GM11168 (cell line): ENCODE measurements at regions not wholly inside any gene's neighbourhood (a gene's known extent, or its start where the extent isn't known, plus 50 kb on each side); places are given as distances from the start of the nearest gene placed in this dataset.

ENCODE experiments used
- in situ Hi-C: fragments of 300-500 bp; cut with MboI; formaldehyde crosslinking; loops from one replicate; pipeline ENCODE4 v1.12.0; 2022; ENCODE audit warnings: low sequenced_read_pairs; ENCODE audit not compliant: unreplicated experiment

DNA sequence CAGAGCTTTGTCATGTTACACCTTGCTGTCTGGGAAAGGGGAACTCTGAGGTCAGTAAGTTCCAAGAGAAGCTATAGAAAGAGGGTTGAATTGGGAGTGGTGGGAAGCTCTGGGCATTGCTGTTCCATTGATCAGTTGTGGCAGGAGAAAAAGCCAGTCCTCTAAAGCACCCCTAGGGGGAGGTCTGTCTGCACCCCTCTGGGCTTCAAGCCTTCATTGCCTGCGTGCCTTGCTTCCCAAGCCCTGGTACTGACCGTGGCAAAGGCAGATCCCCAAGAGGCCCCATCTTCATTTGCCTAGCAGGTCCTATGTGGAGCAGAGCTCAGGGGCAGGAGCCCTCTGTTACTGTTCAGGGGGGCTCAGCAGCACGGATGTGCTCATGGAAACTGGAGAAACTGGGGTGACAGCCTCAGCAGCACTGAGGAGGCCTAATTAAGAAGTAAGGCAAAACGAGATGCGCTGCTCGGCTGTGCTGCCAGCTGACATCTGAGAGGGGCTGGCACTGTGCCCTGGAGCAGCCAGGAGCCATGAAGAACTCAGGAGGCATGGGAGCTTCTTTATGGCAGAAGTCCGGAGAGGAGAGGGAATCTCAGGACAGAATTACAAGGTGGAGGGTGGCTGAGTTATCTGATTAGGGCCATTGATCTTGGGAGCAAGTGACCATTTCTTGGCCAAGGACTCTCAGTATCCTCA lies 270.9 kb downstream of the RPLP1 start:
- in situ Hi-C loops: loop anchor here (5.0 to 10.0 kb wide), 3 partner anchors 51 to 761 kb away; partner anchors contain the start of gene TLE3

DNA sequence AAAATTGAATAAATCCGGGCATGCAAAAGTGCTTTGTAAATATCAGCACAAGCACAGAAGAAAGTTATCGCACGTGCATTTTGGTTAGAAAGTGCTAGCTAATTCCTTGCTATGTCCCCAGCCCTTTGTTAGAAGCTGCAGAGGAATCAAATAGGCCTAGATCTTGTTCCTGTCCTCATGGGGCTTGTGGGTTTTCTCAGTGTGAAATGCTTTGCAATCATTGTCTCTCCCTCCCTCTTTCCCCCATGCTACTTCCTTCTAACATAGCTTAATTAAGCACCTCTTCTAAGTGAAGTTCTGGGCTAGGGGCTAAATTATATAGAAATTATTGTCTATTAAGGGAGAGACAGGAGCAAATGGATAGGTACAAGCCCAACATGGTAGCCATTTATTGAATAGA lies 271.7 kb downstream of the RPLP1 start:
- in situ Hi-C loops: loop anchor here (5.0 to 10.0 kb wide), 3 partner anchors 52 to 760 kb away; partner anchors contain the start of gene TLE3

DNA sequence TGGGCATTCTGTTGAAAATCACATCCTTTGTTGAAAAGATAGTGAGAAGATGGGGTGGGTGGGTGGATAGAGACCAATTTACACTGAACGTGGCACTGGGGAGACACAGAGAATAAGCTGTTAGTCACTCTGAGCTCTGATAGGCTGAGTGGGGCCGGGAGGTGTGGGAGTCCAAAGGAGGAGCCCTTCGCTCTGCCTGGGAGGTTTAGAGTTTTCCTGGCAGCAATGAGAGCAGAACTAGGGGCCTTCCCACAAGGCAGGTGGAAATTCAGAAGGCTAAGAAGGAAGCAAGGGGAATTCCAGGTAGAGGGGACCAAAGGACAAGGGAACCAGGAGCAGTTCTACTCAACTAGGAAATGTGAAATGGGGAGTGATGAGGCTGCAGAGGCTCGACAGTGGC lies 272.7 kb downstream of the RPLP1 start:
- in situ Hi-C loops: loop anchor here (10.0 kb wide), 2 partner anchors 370 to 760 kb away; partner anchors contain the start of gene TLE3

DNA sequence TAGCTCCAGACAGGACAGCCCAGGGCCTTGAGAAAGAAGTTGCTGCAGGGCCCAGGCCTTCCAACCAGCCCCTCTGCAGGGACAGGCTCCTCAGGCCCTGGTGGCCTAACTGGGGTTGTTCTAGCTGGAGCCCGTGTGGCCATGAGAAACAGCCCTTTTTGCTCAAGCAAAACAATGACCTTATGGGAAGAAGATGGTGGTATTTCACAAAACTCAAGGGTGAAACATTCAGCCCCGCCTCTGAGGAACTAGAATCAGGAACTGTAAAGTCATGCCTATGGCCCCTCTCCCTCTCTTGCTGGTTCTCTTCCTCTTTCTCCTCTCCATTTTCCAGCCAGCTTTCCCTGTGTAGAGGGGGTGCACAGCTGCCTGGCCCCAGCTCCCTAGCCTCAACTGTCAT lies 273.3 kb downstream of the RPLP1 start:
- in situ Hi-C loops: loop anchor here (10.0 kb wide), 2 partner anchors 369 to 759 kb away; partner anchors contain the start of gene TLE3

DNA sequence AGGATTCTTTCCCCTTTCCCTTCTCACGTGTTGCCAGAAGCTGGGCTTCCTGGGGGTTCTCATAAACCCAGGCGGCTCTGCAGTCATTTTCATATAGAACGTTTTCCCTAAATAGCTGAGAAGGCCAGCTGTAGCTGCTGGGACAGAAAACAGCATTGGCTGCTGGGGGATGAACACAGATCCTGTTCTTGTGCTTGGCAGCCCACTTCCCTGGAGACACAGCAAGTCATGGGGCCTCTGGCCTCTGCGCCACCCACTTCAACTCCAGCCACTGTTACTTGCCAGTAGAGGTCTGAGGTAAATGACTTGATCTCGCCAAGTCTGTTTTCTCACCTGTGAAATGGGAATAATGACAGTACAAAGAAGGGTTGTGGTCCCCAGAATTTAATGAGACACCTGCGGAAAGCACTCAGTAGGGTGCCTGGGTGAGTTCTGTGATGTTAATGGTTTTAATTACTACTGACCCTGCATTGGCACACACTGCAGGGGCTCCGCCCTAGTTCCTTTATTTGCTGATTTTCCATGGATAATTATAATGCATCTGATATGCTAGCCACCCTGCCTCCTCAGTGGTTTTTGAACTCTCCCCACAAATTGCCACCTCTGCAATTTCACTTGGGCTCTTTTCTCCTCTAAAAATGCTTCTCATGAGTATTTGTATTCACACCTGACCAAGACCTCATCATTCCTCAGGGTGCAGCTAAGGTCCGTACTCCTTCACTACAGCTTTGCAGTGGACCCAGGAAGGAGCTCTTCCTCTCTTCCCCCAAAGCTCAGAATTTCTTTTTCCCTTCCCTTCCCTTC lies 274.7 kb downstream of the RPLP1 start:
- in situ Hi-C loops: loop anchor here (10.0 kb wide), 2 partner anchors 367 to 757 kb away; partner anchors contain the start of gene TLE3

DNA sequence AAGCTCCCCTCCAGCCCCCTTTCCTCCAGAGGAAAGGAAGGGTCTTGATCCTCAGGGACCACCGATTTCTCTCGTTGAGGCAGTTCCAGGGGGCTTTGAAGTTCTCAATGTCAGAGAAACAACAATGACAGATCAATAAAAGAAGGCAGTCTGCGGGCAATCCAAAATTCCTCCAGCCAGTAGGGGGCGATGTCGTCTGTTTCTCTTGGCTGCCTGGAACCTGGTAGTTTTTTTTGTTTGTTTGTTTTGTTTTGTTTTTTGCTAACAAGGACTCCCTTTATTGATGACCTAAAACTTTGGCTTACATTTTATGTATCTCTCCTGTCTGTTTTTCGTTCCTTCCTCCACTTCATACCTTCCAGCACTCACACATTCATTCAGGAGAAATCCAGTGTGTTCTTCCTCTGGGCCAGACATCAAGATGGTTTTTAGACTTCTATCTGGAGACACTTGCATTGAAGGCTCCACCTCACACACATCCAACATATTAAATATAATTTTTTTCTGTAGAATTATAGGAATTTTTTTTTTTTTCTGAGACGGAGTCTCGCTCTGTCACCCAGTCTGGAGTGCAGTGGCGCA lies 276.6 kb downstream of the RPLP1 start:
- in situ Hi-C loops: loop anchor here (10.0 kb wide), 2 partner anchors 366 to 756 kb away; partner anchors contain the start of gene TLE3

DNA sequence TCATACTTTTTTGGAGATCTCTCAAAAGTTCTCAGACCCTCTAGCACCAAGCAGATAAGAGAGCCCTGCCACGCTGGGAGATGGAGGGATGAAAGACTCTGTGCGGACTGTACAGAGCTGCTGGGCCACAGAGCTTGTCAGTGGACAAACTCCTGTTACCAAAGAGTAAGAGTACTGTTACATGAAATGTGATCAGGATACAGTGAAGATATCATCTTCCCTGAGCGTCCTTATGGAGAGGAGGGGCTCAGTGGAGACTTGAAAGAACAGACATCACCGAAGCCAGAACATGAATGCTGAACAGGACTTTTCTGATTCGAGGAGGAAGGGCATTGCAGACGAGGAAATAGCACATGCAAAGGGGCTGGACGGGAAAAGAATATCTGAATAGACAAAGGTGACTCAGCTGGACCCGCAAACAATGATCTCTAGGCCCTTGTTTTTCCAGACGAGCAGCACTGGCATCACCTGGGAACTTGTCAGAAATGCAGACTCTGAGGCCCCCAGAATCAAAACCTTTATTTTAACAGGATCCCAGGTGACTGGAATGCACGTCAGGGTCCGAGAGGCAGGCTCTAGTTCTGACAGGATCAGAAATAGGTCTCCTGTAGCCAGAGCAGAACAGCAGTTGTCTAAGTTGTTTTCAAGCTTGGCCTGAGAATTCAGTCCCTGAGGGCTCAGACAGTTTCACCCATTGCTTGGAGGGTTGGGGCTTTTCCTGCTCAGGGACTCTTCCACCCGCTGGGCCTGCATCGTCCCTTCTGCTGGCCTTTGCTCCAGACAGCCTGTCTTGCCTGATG lies 277.9 kb downstream of the RPLP1 start:
- in situ Hi-C loops: no loop called here

DNA sequence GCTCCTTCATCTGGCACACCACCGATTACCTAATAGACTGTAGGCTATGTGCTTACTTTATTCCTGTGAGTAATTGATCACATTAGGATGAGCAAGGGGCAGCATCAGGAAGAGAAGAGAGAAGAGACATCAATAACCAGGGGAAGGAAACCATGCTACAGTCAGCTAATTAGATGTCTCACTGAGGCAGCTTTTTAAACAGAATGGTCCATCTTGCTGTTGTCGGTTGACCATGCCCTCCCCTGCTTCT lies 278.4 kb downstream of the RPLP1 start:
- in situ Hi-C loops: no loop called here

DNA sequence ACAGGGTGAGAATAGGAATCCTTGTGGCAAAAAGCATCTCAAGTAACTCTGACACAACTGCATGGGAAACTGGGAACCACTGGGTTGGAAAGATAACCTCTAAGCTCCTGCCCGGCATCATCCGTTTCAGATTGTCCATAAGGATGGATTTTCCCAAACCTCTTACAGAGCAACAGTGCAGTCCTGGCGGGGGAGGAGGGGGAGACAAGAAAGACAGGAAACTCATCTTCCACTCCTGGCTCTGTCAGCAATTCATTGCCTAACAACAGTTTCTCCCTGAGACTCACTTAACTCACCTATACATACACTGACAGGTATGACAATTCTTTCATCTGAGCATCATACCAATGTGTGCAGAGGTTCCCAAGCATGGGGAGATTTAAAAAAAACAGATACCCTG lies 279.0 kb downstream of the RPLP1 start:
- in situ Hi-C loops: no loop called here

DNA sequence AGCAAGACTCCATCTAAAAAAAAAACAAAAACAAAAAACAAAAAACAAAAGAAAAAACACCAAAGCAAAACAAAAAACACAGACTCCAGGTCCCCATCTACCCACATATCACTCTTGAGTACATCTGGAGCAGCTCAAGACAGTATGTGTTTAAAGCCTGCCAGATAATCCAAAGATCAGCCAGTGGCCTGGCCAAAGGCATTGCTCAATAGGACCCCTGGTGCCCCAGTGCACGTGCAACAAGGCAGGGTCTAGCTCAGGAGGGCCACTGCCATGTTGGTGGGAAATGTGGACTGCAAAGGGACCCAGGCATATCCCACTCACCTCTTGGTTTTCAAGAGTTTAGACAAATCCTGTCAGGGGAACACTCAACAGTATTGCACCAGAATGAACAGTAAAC lies 279.5 kb downstream of the RPLP1 start:
- in situ Hi-C loops: no loop called here

DNA sequence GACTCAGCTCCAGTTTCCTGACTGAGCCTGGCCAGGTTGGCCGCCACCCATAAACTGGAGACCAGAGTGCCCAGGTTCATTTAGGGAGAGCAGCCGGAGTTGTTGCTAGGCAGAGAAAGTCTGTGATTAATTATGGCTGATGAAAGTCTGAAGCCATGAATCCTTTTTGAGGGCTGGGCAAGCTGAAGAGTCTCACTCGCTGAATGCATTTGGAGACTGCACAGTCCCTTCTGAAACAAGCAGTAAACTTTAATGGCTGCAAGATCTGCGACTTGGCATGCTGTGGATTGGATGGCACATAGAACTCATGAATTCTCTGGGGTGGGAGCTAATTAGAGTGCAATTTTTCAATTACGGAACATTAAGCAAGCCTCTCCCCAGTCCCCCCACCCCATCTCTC lies 282.1 kb downstream of the RPLP1 start:
- in situ Hi-C loops: no loop called here

DNA sequence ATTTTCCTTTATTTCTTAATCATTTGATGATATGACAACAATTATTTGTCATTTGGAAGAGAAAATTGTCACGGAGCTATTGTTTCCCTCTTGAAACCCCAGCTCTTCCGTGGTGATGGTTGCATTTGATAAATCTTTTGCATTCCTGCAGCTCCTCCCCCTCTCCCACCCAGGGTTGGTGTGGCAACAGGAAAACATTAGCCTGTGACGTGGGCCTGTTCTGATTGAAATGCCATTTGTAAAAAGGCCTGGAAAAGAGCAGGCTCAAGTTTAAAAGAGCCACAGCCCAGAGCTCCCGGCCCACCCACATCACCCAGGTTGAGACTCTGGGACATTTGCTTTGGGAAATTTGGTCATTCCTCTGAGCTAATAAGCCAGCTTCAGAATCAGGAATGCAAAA lies 282.5 kb downstream of the RPLP1 start:
- in situ Hi-C loops: no loop called here

DNA sequence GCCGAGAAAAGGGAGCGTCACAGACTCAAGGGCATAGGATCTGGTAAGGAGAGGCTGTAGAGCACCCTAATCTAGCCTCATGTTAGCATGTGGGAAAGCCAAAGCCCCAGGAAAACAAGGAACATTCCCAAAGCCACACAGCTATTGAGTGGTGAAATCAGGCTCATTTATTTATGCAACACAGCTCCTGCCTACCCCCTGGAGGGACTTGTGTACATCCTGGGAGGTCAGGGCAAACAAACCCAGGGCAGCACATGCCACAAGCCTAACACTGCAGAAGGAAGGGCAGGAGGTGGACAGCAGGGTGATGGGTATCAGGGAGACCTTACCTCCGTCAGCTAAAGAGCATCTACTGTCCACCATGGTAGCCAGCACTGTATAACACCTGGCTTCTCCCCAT lies 283.5 kb downstream of the RPLP1 start:
- in situ Hi-C loops: no loop called here

DNA sequence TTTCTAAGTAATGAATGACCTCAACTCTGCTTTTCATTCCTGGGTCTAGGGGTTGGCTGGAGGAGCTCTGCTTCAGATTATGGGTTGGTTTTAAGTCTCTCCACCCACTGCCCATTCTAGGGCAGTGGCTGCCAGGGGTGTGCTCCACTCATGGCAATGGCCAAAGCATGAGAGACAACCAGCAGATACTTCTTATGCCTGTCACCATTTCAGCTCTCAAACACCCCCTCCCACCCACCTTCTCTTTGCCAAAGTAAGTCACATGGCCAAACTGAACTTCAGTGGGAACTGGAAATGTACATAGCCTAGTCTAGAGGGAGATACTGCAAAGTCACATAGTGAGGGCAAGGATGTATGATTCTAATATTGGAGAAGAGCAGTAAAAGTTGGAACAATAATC lies 285.3 kb downstream of the RPLP1 start:
- in situ Hi-C loops: no loop called here

DNA sequence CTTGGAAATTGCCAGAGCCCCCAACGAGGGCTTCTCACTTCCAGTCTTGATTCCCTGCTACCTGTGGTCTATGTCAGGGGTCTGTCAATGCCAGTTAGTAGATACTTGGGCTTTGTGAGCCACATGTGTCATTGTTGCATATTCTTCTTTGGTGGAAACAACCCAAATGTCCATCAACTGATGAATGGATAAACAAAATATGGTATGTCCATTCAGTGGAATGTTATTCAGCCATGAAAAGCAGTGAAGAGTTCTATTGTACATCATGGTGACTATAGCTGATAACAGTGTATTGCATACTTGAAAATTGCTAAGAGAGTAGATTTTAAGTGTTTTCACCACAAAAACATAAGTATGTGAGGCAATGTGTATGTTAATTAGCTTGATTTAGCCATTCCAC lies 288.1 kb downstream of the RPLP1 start:
- in situ Hi-C loops: no loop called here

DNA sequence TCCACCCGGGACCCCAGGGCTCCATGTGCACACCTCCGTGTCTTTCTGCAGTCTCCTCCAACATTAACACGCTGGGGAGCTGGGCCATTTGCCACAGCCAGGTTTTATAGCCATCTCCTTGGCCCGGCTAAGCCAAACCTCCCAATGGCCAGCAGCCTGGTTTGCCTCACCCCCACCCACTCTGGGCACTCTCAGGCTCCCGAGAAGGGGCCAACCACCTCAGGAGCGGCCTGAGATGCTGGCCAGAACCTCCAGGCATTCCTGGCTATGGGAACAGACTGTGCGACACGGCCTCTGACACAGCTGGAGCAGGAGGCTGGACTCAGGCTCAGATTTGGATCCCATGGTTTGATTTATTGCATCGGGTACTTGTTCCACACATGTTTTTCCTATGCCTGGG lies 289.7 kb downstream of the RPLP1 start:
- in situ Hi-C loops: no loop called here

DNA sequence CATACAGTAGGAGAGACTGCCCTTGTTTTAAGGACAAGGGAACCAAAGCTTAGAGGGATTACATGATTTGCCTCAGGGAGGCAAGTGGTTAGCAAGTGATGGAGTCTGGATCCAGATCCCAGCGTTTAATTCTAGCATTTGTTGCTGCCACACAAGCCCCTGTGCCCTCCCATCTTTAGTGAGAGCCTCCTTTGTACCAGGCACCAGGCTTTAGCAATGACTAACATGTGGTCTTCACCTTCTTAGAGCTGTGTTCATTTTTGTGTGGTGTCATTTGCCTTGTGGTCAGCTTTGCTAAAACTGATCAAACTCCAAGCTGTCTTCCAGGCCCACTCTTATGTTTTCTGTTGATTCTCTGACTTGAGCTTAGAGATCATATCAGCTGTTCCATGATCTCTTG lies 290.5 kb downstream of the RPLP1 start:
- in situ Hi-C loops: no loop called here

DNA sequence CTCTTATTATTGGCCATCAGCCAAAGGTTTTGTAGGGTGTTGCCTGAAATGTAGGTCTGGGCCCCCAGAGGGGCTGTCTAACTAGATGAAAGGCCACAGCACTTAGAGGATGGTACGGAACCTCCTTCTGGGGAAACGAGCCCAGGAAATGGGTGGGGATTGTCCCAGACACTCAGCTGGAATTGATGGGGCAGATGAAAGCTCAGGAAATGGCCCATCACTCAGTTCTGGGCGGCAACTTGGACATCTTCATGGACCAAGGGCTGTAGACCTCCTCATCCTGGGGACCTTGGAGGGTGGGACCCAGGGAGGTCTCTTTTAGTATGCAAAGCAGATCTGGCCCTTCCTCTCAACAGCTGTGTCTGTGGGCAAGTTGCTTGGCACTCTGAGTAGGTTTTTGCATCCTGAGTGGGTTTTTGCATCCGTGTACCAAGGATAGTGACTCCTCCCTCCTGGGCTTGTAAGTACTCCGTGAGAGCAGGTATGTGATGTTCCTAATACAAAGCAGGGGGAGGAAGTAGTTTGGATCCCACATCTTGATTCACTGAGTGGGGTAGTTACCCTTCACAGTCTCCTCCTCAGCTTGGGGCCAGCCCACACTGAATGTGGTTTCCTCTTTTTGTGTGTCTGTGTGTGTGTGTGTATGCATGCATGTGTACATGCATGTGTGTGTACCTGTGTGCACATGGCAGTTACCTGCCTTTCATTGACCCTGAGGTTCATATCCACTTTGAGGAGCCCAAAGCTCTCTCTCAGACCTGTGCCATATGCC lies 292.0 kb downstream of the RPLP1 start:
- in situ Hi-C loops: no loop called here

DNA sequence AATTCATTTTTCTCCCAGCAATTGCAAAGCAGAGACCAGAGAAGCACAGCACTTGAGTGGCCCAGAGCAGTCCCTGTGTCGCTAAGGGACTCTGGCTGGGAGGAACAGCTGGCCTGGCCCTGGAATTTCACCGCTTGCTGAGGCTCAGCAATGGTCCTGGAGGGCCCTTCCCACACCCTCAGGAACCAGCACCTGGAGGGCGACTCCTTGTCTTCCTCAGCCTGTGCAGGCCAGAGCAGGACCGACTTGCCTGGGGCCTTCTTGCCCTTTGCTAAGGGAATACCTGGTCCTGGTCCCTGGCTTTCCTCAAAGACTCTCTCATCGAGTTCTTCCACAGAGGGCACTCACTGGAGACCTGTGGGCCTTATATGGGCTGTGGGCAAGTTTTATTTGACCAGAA lies 294.6 kb downstream of the RPLP1 start:
- in situ Hi-C loops: no loop called here

DNA sequence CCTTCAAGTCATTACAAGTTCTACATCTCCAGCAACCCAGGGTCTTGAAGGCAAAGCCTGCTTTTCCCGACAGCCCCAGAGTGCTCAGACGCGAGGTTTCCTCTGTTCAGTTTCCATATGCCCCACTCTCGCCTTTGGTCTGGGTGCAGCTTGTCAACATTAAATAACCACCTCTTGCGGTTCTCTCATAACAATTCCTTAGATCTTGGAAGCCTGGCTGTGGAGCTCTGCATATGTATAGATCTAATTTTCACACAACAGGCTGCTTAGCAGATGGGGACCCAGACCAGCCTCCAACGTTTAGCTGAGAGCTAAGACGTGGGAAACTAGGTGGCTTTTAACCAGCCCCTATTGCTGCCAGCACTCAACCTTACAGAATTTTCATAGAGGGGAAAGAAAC lies 295.5 kb downstream of the RPLP1 start:
- in situ Hi-C loops: no loop called here
